ENCODE measurements at regions not wholly inside any gene's neighbourhood (a gene's known extent, or its start where the extent isn't known, plus 50 kb on each side); places are given as distances from the start of the nearest gene placed in this dataset.
"Not testable (repeated sequence)": the region's sequence is repeated elsewhere in the genome, so short reads cannot be mapped to it uniquely, and the experiment has no call there.

- DNase-seq (ENCODE audit: low read depth, low spot score): no peak
These were observed 56.9 kb upstream of the CHST15 start for GRCh38 chr10:124150189-124150806.

DNA sequence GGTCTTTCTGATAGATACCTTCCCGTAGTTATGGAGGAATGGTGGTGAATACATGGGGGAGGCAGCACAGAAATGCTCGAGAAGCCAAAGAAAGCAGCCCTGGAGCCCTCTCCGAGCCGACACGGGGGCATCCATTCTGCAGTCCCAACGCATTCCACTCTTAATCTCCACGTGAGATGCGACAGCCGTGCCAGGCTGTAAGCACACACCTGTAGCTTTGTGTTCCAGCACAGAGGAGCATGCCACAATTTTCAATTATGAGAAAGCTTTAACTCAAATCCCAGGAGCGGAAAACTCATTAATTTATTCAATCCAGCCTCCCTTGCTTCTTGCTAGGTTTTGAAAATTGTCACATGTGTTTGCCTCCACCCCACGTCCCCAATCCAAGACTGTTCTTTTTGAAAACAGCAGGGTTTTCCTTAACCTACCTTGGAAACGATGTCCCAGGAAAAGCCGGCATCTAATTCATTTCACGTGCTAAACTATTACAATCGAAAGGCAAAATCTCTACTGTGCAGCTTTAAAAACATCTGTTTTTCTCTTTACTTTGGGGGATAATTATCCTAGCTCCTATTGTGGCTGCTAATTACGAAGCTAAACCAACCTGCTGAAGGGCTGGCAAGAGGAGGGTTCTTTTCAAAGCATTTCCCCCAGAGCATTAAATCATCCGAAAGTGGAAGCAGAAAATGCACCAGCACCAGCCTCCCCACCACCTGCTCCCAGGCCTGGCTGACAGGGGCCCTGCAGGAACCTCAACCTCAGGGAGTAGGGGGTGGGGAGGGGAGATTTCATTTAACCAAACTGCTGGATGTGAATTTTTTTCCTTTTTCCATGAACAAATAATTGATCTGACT, 56.0 kb upstream of the CHST15 start:
- no peak for DNase-seq (ENCODE audit: low read depth, low spot score)

DNA sequence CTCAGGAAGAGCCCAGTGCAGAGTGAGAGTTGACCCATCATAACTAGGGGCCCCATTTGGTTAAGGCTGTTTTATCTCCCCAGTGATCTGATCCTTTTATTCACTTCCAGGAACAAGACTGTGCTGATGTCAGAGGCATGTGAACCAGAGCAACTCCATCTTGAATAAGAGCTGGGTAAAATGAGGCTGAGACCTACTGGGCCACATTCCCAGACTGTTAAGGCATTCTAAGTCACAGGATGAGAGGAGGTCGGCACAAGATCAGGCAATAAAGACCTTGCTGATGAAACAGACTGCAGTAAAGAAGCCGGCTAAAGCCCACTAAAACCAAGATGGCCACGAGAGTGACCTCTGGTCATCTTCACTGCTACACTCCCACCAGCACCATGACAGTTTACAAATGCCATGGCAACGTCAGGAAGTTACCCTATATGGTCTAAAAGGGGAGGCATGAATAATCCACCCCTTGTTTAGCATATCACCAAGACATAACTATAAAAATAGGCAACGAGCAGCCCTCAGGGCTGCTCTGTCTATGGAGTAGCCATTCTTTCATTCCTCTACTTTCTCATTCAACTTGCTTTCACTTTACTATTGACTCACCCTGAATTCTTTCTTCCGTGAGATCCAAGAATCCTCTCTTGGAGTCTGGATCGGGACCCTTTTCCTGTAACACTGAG, 55.3 kb upstream of the CHST15 start:
- DNase-seq (ENCODE audit: low read depth, low spot score): not testable (repeated sequence)

GRCh38 chr10:124146483-124146882, 53.1 kb upstream of the CHST15 start:
- no peak for DNase-seq (ENCODE audit: low read depth, low spot score)

- DNase-seq (ENCODE audit: low read depth, low spot score): no peak
These were observed 51.9 kb upstream of the CHST15 start for GRCh38 chr10:124145109-124145870.

DNA sequence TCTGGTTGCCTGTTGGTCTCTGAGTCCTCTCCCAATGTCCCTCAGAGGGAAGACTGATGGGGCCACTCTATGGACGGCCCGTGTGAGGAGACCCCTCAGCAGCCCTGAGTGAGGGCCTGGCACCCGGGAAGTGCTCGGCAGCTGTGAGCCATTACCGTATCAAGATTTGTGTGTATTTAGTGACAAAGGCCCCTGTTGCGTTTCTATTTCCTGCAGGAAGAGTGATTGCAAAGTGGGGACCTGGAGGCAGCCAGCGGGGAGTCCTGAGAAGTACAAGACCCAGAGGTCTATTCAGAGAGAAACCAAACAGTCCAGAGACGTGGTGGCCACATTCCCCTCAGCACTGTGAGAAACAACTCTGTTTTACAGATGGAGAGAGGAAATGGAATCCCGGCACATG, 51.1 kb upstream of the CHST15 start:
- no peak for DNase-seq (ENCODE audit: low read depth, low spot score)

DNA sequence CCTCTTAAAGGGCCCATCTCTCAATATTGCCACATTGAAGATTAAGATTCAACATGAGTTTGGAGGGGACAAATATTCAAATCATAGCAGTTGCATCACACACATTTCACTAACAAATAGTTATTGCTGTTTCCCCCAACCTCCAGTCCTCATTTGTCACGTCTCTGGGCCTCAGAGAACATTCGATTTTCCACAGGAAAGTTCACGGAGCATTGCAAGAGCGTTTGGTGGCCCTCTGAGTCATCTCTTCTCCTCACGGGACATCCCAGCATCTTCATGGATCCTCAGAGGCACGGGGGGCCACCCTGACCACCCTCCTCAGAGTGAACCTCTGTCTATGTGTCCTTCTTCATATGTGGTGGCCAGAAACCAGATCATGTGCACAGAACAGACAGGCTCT, 50.3 kb upstream of the CHST15 start:
- no peak for DNase-seq (ENCODE audit: low read depth, low spot score)
